PC-9 (cell line): ENCODE measurements at regions not wholly inside any gene's neighbourhood (a gene's known extent, or its start where the extent isn't known, plus 50 kb on each side); places are given as distances from the start of the nearest gene placed in this dataset.

Experiments
- BruUV-seq: library from RNA; stranded (reverse); fragments of 400-500 nt; replicated peaks from 2 replicates; lab custom pipeline; 2021; lab: Mats Ljungman, UMichigan
- CTCF ChIA-PET: fragments of 300-600 bp; sonication (Branson Sonifier 250); formaldehyde crosslinking; loops from one replicate; lab custom pipeline; 2022; ENCODE audit warnings: antibody characterized with exemption; lab: Charles Lee
- POLR2A ChIA-PET: fragments of 300-600 bp; sonication (Branson Sonifier 250); formaldehyde crosslinking; loops from one replicate; lab custom pipeline; 2022; ENCODE audit warnings: antibody characterized with exemption; ENCODE audit not compliant: unreplicated experiment; lab: Charles Lee
- DNase-seq, 2 experiments: peaks; one replicate each; pipeline versions ENCODE4 v3.0.0 to v3.0.0-alpha.2; 2015 to 2022; ENCODE audit warnings: mixed read lengths in 1 of 2
- H2AFZ ChIP-seq: fragments of 200-600 bp; sonication (generic); 2 replicates; pipeline ENCODE4 v1.8.1; 2017; ENCODE audit warnings: antibody characterized with exemption
- H3F3A ChIP-seq: fragments of 200-600 bp; sonication (generic); 2 replicates; pipeline ENCODE4 v1.8.1; 2017; ENCODE audit warnings: antibody characterized with exemption, mild to moderate bottlenecking, low read depth; ENCODE audit not compliant: insufficient read depth
- H3K27ac ChIP-seq: fragments of 200-600 bp; sonication (generic); 2 replicates; pipeline ENCODE4 v1.6.1; 2016; ENCODE audit warnings: mixed run types
- H3K27me3 ChIP-seq: fragments of 200-600 bp; sonication (generic); 2 replicates; pipeline ENCODE4 v1.6.1; 2016; ENCODE audit warnings: low read depth, mixed run types; ENCODE audit not compliant: insufficient read depth
- H3K36me3 ChIP-seq: fragments of 200-600 bp; sonication (generic); 2 replicates; pipeline ENCODE4 v1.6.1; 2016; ENCODE audit warnings: low read depth, mixed run types
- H3K4me1 ChIP-seq: fragments of 200-600 bp; sonication (generic); replicated peaks from 2 replicates; pipeline ENCODE4 v1.6.1; 2016; ENCODE audit warnings: mixed run types; ENCODE audit not compliant: insufficient read depth
- H3K4me2 ChIP-seq: fragments of 200-600 bp; sonication (generic); 2 replicates; pipeline ENCODE4 v1.6.1; 2017; ENCODE audit warnings: mixed run types
- H3K4me3 ChIP-seq: fragments of 200-600 bp; sonication (generic); 2 replicates; pipeline ENCODE4 v1.6.1; 2016; ENCODE audit warnings: mixed run types
- H3K79me2 ChIP-seq: fragments of 200-600 bp; sonication (generic); 2 replicates; pipeline ENCODE4 v1.6.1; 2017; ENCODE audit warnings: low read depth, mixed run types
- H3K9me2 ChIP-seq: fragments of 200-600 bp; sonication (generic); 2 replicates; pipeline ENCODE4 v1.8.1; 2017; ENCODE audit warnings: mild to moderate bottlenecking; ENCODE audit not compliant: insufficient read depth
- H3K9me3 ChIP-seq: fragments of 200-600 bp; sonication (generic); 2 replicates; pipeline ENCODE4 v1.8.1; 2016; ENCODE audit warnings: low read depth; ENCODE audit not compliant: insufficient read depth
- H4K20me1 ChIP-seq: fragments of 200-600 bp; sonication (generic); 2 replicates; pipeline ENCODE4 v1.8.1; 2017; ENCODE audit not compliant: insufficient read depth
- EZH2 ChIP-seq: fragments of 200-600 bp; sonication (generic); IDR thresholded peaks from 2 replicates; pipeline ENCODE4 v1.8.0; 2017; ENCODE audit warnings: antibody characterized with exemption, low read depth
- intact Hi-C: fragments of 100-400 bp; cut with micrococcal nuclease; formaldehyde crosslinking; loops from one replicate; pipeline ENCODE4 v1.10.0; 2022; ENCODE audit not compliant: unreplicated experiment
- TF ChIP-seq, protein P1 (sequence below): fragments of 200-600 bp; sonication (generic); conservative IDR thresholded peaks from 2 replicates; pipeline ENCODE4 v1.6.1; 2017; ENCODE audit warnings: mixed run types, antibody characterized with exemption, mild to moderate bottlenecking, moderate library complexity

GRCh38 chr5:92580814-92581213 is 1000.2 kb downstream of the NR2F1-AS1 start:
- no TSS peak for BruUV-seq
- Histone ChIP-seq H3K4me2 (no peak overlapping the region), H3K9me3 (peaks cover 3% of the 10 kb centered on the region; the same call in 1 of the 2 replicates)

DNA sequence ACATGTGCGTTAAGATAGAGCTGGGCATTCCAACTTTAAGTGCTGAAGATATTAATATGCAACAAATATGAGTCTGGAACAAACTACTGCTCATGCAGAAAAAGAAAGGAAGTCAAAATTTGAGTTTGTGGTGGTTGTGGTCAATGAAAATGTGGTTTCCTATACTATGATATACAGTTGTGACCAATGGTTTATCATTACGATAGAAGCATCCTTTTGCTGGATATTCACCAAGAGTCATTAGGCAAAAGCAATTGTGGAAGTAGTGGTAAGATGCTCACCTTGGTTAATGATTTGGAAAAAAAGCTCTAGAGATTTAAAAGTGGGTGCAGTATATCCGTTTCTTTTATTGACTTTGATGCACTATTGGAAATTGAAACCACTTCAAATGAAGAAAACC is 1007.0 kb downstream of the NR2F1-AS1 start:
- no peak for TF ChIP-seq EZH2
- TF ChIP-seq, protein P1, sequence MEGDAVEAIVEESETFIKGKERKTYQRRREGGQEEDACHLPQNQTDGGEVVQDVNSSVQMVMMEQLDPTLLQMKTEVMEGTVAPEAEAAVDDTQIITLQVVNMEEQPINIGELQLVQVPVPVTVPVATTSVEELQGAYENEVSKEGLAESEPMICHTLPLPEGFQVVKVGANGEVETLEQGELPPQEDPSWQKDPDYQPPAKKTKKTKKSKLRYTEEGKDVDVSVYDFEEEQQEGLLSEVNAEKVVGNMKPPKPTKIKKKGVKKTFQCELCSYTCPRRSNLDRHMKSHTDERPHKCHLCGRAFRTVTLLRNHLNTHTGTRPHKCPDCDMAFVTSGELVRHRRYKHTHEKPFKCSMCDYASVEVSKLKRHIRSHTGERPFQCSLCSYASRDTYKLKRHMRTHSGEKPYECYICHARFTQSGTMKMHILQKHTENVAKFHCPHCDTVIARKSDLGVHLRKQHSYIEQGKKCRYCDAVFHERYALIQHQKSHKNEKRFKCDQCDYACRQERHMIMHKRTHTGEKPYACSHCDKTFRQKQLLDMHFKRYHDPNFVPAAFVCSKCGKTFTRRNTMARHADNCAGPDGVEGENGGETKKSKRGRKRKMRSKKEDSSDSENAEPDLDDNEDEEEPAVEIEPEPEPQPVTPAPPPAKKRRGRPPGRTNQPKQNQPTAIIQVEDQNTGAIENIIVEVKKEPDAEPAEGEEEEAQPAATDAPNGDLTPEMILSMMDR, result no peak
- Histone ChIP-seq H3K79me2 (no peaks in the 10 kb centered on the region), H3K4me2 (no peak overlapping the region), H3K4me3 (no peak overlapping the region), H3F3A (no peaks in the 10 kb centered on the region), H3K27ac (no peak overlapping the region), H3K4me1 (no peaks in the 10 kb centered on the region), H4K20me1 (no peaks in the 10 kb centered on the region), H3K9me2 (peaks cover 10% of the 10 kb centered on the region; the same call in 1 of the 2 replicates), H2AFZ (no peak overlapping the region), H3K9me3 (no peaks in the 10 kb centered on the region), H3K36me3 (no peaks in the 10 kb centered on the region), H3K27me3 (no peaks in the 10 kb centered on the region)
- no peak for DNase-seq
- CTCF ChIA-PET, result no interaction called here
- POLR2A ChIA-PET, result no interaction called here
- intact Hi-C loops, result no loop called here
- no TSS peak for BruUV-seq

More at GRCh38 chr5:92580814-92581213, 1000.2 kb downstream of the NR2F1-AS1 start:
- no peak for TF ChIP-seq EZH2
- TF ChIP-seq, protein P1, result no peak
- no peak overlapping the region for H2AFZ ChIP-seq
- H3K27ac ChIP-seq, result no peak overlapping the region
- CTCF ChIA-PET, result no interaction called here
- no peaks in the 10 kb centered on the region for H3F3A ChIP-seq
- no peaks in the 10 kb centered on the region for H3K4me1 ChIP-seq
- DNase-seq, result no peak
- no peaks in the 10 kb centered on the region for H4K20me1 ChIP-seq
- no peaks in the 10 kb centered on the region for H3K36me3 ChIP-seq
- no peak overlapping the region for H3K4me3 ChIP-seq
- no peaks in the 10 kb centered on the region for H3K79me2 ChIP-seq
- POLR2A ChIA-PET, result no interaction called here
- no peaks in the 10 kb centered on the region for H3K27me3 ChIP-seq
- intact Hi-C loops, result no loop called here
- H3K9me2 ChIP-seq, result peaks cover 10% of the 10 kb centered on the region; the same call in 1 of the 2 replicates

- intact Hi-C loops, result no loop called here
- POLR2A ChIA-PET, result no interaction called here
Measured at GRCh38 chr5:92568522-92568921, 1012.5 kb downstream of the NR2F1-AS1 start.

More at GRCh38 chr5:92568522-92568921, 1012.5 kb downstream of the NR2F1-AS1 start:
- H3K27ac ChIP-seq, result no peak overlapping the region
- no peaks in the 10 kb centered on the region for H4K20me1 ChIP-seq
- no peaks in the 10 kb centered on the region for H3K4me1 ChIP-seq
- no peaks in the 10 kb centered on the region for H3K79me2 ChIP-seq
- no peaks in the 10 kb centered on the region for H3K9me2 ChIP-seq
- BruUV-seq, result no TSS peak
- H3K9me3 ChIP-seq, result no peaks in the 10 kb centered on the region
- H3K4me3 ChIP-seq, result no peak overlapping the region
- TF ChIP-seq EZH2, result no peak
- TF ChIP-seq, protein P1, result no peak
- H2AFZ ChIP-seq, result no peak overlapping the region
- no peaks in the 10 kb centered on the region for H3K36me3 ChIP-seq
- CTCF ChIA-PET, result interaction anchor here (0.6 kb wide), 1 partner anchor 25 kb away, joined by 5 read pairs; no protein-coding TSS in a partner anchor
- H3K27me3 ChIP-seq, result no peaks in the 10 kb centered on the region
- no peak overlapping the region for H3K4me2 ChIP-seq
- no peak for DNase-seq
- no peaks in the 10 kb centered on the region for H3F3A ChIP-seq
